GM18498 (cell line): ENCODE measurements at regions not wholly inside any gene's neighbourhood (a gene's known extent, or its start where the extent isn't known, plus 50 kb on each side); places are given as distances from the start of the nearest gene placed in this dataset.
"Not testable (repeated sequence)": the region's sequence is repeated elsewhere in the genome, so short reads cannot be mapped to it uniquely, and the experiment has no call there.

Source experiments
- ATAC-seq: cut with Tn5 transposase; IDR thresholded peaks from one replicate; pipeline ENCODE4 v1.9.1; 2021; ENCODE audit warnings: mild to moderate bottlenecking, moderate library complexity; ENCODE audit not compliant: unreplicated experiment

- ATAC-seq: no peak
Observed at GRCh38 chr4:123025398-123025797, 103.0 kb upstream of the NUDT6 start.

DNA sequence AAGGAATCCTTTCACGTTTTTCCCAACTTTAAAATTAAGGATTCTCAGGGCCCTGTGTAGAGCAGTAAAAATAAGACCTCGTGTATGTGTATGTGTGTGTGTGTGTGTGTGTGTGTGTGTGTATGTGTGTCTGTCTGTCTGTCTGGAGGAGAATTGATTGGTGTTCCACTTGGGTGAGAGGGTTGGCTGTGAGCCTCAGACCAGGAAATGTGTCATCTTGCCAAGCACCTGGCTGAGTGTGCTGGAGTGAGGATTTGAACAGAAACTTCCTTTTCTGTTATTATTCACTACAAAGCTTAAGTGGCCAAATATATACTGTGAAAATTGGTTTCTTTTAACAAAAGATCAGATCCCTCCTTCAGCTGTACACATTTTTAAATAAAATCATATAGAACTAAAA lies 103.6 kb upstream of the NUDT6 start:
- ATAC-seq: not testable (repeated sequence)

DNA sequence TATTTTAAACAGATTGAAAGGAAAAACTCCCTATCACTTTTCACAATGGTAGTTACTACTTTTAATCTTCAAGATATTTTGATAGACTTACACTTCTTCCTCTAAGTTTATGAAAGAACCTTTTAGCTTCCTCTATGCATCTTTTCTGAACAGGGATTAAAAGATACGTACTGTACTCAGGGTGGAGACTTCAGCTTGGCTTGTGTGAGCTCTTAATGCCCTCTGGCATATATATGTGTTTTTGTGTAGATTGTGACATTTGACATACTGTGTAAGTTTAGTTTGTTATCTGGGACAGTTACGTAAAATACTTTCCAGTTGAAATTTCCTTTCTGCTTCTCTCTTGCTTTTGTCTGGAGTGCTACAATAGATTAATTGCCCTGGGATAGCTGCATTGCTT lies 109.3 kb upstream of the NUDT6 start:
- no peak for ATAC-seq

DNA sequence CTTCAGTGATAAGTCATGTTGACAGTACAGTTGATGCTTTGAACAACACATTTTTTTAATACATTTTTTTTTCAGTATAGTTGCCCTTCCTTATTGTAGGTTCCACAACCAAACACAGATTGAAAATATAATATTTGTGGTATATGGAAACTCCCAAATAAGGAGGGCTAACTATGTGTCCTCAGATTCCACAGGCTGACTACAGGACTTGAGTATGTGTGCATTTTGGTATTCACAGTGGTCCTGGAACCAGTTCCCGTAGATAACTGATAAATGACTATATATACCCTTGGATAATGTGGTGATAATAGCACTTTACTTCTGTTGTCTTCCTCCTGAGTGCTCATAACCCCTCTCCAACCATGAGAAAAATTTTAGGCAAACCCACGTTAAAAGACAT lies 111.6 kb upstream of the NUDT6 start:
- ATAC-seq: no peak

- ATAC-seq: no peak
Observed at GRCh38 chr4:123035239-123035638, 112.8 kb upstream of the NUDT6 start.

GRCh38 chr4:123037804-123038203 lies 115.4 kb upstream of the NUDT6 start:
- ATAC-seq: no peak

DNA sequence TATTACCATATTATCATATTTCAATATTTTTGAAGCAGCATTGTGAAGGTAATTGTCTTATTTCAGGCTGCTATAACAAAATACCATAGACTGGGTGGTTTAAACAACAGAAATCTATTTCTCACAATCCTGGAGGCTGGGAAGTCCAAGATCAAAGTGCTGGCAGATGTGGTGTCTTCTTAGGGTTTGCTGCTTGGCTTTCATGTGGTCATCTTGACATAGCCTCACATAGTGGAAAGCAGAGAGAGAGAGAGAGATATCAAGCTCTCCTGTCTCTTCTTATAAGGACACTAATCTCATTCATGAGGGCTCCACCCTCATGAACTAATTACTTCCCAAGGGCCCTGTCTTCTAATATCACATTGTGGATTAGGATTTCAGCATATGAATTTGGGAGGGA lies 119.7 kb upstream of the NUDT6 start:
- ATAC-seq: no peak

GRCh38 chr4:123043013-123043412 lies 120.6 kb upstream of the NUDT6 start:
- ATAC-seq: no peak

GRCh38 chr4:123043793-123044425 lies 121.5 kb upstream of the NUDT6 start:
- ATAC-seq: no peak

- no peak for ATAC-seq
Observed at GRCh38 chr4:123046096-123046495, 123.7 kb upstream of the NUDT6 start.

- ATAC-seq: no peak
Observed at GRCh38 chr4:123050018-123050417, 127.6 kb upstream of the NUDT6 start.

- ATAC-seq: no peak
Observed at GRCh38 chr4:123052007-123052406, 129.6 kb upstream of the NUDT6 start.

GRCh38 chr4:123055943-123056342 lies 133.5 kb upstream of the NUDT6 start:
- ATAC-seq: no peak

DNA sequence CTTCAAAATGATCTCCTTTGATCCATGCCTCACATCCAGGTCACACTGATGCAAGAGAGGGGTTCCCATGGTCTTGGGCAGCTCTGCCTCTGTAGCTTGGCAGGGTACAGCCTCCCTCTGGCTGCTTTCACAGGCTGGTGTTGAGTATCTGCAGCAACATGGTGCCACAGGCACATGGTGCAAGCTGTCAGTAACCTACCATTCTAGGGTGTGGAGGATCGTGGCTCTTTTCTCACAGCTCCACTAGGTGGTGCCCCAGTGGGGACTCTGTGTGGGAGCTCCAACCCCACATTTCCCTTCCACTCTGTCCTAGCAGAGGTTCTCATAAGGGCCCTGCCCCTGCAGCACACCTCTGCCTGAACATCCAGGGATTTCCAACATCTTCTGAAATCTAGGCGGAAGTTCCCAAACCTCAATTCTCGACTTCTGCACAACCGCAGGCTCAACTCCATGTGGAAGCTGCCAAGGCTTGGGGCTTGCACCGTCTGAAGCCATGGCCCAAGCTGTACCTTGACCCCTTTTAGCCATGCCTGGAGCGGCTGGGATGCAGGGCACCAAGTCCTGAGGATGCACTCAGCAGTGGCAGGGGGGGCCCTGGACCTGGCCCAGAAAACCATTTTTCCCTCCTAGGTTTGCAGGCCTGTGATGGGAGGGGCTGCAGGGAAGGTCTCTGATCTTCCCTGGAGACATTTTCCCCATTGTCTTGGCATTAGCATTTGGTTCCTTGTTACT lies 137.8 kb upstream of the NUDT6 start:
- ATAC-seq: no peak

- ATAC-seq: no peak
Observed at GRCh38 chr4:123064390-123064789, 142.0 kb upstream of the NUDT6 start.

GRCh38 chr4:123068081-123068480 lies 145.7 kb upstream of the NUDT6 start:
- ATAC-seq: no peak

DNA sequence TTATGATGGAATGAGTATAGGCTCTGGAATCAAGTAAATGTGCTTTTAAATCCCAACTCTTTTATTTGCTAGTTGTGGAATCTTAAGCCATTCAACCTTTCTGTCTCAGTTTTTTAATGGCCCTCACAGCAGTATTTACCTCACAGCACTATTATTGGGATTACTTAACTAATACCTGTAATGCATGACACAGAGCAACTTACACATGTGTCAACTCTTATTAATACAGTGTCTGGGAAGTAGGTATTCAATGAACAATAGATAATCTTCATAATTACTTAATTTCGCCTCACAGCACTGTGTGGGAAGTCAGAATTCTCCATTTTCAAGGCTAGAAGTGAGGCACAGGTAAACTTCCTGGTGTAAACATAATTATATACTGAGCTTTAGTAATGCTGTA lies 149.7 kb upstream of the NUDT6 start:
- ATAC-seq: no peak

DNA sequence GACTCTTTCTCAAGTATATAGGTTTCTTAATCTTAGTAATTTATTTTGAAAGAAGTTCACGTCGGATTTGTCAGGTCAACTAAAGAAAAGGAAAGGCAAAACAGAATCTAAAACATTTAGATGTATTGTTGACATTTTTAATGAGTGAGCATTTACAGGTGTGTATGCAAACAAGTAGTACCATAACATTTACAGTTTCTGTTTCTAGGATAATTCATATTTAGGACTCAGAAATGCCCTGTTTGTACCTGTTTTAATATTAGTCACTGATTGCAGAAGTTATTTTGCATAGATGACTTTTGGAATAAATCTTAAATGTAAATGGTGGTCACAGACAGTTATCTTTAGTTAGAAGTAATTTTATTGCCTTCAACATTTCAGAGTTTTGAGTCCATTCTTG lies 151.3 kb upstream of the NUDT6 start:
- no peak for ATAC-seq

DNA sequence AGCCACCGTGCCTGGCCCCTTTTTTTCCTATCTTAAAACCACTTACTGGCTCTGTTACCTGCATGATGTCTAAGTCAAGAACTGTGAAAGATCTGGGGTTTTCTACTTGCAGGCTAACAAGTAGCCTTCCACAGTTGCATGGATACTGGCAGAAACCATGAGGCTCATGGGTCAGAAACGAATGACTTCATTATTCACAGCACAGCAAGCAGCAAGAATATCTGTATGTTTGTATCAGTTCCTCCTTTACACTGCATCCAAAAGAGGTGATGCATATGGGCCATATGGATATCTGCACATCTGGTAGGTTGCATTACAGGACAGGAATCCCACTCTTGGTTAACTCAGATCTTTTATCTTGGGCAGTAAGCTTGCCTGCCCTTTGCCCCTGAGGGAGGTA lies 154.9 kb upstream of the NUDT6 start:
- ATAC-seq: no peak

DNA sequence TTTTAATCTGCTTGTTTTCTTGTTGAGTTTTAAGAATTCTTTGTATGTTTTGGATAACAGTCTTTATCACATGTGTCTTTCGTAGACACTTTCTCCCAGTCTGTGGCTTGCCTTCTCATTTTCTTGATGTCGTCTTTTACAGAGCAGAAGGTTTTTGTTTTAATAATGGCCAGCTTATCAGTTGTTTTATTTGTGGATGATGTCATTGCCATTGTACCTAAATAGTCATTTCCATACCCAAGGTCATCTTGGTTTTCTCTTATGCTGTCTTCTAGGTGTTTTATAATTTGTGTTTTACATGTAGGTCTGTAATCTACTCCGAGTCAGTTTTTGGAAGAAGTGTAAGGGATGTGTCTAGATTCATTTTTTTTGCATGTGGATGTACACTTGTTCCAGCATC lies 159.6 kb upstream of the NUDT6 start:
- no peak for ATAC-seq

DNA sequence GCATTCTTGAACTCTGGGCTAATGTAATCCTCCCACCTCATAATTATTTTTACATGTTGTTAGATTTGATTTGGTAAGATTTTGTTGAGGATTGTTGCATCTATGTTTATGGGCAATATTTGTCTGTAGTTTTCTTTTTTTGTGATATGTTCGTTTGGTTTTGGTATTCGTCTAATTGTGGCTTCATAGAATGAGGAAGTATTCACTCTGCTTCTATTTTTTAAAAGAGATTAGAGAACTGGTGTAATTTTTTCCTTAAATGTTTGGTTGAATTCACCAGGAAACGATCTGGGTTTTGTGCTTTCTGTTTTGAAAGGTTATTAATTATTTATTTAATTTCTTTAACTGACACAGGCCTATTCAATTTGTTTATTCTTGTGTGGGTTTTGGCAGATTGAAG lies 161.2 kb upstream of the NUDT6 start:
- no peak for ATAC-seq

- ATAC-seq: no peak
Observed at GRCh38 chr4:123088501-123088900, 166.1 kb upstream of the NUDT6 start.

GRCh38 chr4:123090886-123091285 lies 168.5 kb upstream of the NUDT6 start:
- ATAC-seq: no peak
